PC-3 (cell line): ENCODE measurements at regions not wholly inside any gene's neighbourhood (a gene's known extent, or its start where the extent isn't known, plus 50 kb on each side); places are given as distances from the start of the nearest gene placed in this dataset.

ENCODE experiments used
- CTCF ChIP-seq: fragments of 300-600 bp; sonication (generic); conservative IDR thresholded peaks from 2 replicates; pipeline ENCODE4 v1.5.1; 2017; ENCODE audit warnings: antibody characterized with exemption, low read depth, mild to moderate bottlenecking, low read length
- EZH2 ChIP-seq: fragments of 300-600 bp; sonication (generic); IDR thresholded peaks from one replicate; pipeline ENCODE4 v1.6.1; 2017; ENCODE audit warnings: antibody characterized with exemption, mild to moderate bottlenecking, low read length; ENCODE audit not compliant: unreplicated experiment

- TF ChIP-seq CTCF (no peak), EZH2 (no peak)
Observed at GRCh38 chr13:51009597-51009996, 100.0 kb downstream of the RNASEH2B start.
